ENCODE measurements at regions not wholly inside any gene's neighbourhood (a gene's known extent, or its start where the extent isn't known, plus 50 kb on each side); places are given as distances from the start of the nearest gene placed in this dataset.
A peak's percentile ranks its signal among the peaks of the same experiment; 100 is the strongest.

GRCh38 chr1:229971141-229971540 is 95.9 kb upstream of the GALNT2 start:
- H3K9me3 ChIP-seq (ENCODE audit: severe bottlenecking): no peaks in the 10 kb centered on the region
- no peaks in the 10 kb centered on the region for H3K36me3 ChIP-seq
- H3K4me3 ChIP-seq (ENCODE audit: low read depth, low read length): no peak overlapping the region
- H3K27ac ChIP-seq: no peak overlapping the region
- no peaks in the 10 kb centered on the region for H3K27me3 ChIP-seq (ENCODE audit: insufficient read depth, low read depth, severe bottlenecking)
- no peak for TF ChIP-seq CTCF (IDR thresholded peaks at IDR 0.05; ENCODE audit: low read depth, low read length)
- DNase-seq: no peak

GRCh38 chr1:229972600-229973296 is 94.3 kb upstream of the GALNT2 start:
- Histone ChIP-seq H3K27ac (no peak overlapping the region), H3K4me3 (ENCODE audit: low read depth, low read length) (no peak overlapping the region), H3K9me3 (ENCODE audit: severe bottlenecking) (no peaks in the 10 kb centered on the region), H3K36me3 (no peaks in the 10 kb centered on the region), H3K27me3 (ENCODE audit: insufficient read depth, low read depth, severe bottlenecking) (no peaks in the 10 kb centered on the region)
- peak; percentile 58 for TF ChIP-seq CTCF (IDR thresholded peaks at IDR 0.05; ENCODE audit: low read depth, low read length)
- DNase-seq: no peak

- no peak overlapping the region for H3K27ac ChIP-seq
- no peaks in the 10 kb centered on the region for H3K9me3 ChIP-seq (ENCODE audit: severe bottlenecking)
- H3K27me3 ChIP-seq (ENCODE audit: insufficient read depth, low read depth, severe bottlenecking): no peaks in the 10 kb centered on the region
- no peak overlapping the region for H3K4me3 ChIP-seq (ENCODE audit: low read depth, low read length)
- no peak for TF ChIP-seq CTCF (IDR thresholded peaks at IDR 0.05; ENCODE audit: low read depth, low read length)
- DNase-seq: no peak
- H3K36me3 ChIP-seq: no peaks in the 10 kb centered on the region
These were observed 93.8 kb upstream of the GALNT2 start for GRCh38 chr1:229973297-229973612.

- H3K27me3 ChIP-seq (ENCODE audit: insufficient read depth, low read depth, severe bottlenecking): no peaks in the 10 kb centered on the region
- H3K27ac ChIP-seq: no peak overlapping the region
- TF ChIP-seq CTCF (IDR thresholded peaks at IDR 0.05; ENCODE audit: low read depth, low read length): no peak
- H3K4me3 ChIP-seq (ENCODE audit: low read depth, low read length): no peak overlapping the region
- H3K9me3 ChIP-seq (ENCODE audit: severe bottlenecking): no peaks in the 10 kb centered on the region
- H3K36me3 ChIP-seq: no peaks in the 10 kb centered on the region
- DNase-seq: no peak
These were observed 92.0 kb upstream of the GALNT2 start for GRCh38 chr1:229975047-229975446.

- Histone ChIP-seq H3K27ac (no peak overlapping the region), H3K4me3 (ENCODE audit: low read depth, low read length) (no peak overlapping the region), H3K36me3 (no peaks in the 10 kb centered on the region), H3K9me3 (ENCODE audit: severe bottlenecking) (no peaks in the 10 kb centered on the region), H3K27me3 (ENCODE audit: insufficient read depth, low read depth, severe bottlenecking) (no peaks in the 10 kb centered on the region)
- no peak for TF ChIP-seq CTCF (IDR thresholded peaks at IDR 0.05; ENCODE audit: low read depth, low read length)
- DNase-seq: no peak
These were observed 87.0 kb upstream of the GALNT2 start for GRCh38 chr1:229980009-229980408.

GRCh38 chr1:229981736-229982135 is 85.3 kb upstream of the GALNT2 start:
- TF ChIP-seq CTCF (IDR thresholded peaks at IDR 0.05; ENCODE audit: low read depth, low read length): no peak
- no peak for DNase-seq
- Histone ChIP-seq H3K4me3 (ENCODE audit: low read depth, low read length) (no peak overlapping the region), H3K27me3 (ENCODE audit: insufficient read depth, low read depth, severe bottlenecking) (no peaks in the 10 kb centered on the region), H3K36me3 (no peaks in the 10 kb centered on the region), H3K9me3 (ENCODE audit: severe bottlenecking) (no peaks in the 10 kb centered on the region), H3K27ac (no peak overlapping the region)

Data from WERI-Rb-1 (cell line).